Esophagus muscularis mucosa (tissue), 4 donors: ENCODE measurements at regions not wholly inside any gene's neighbourhood (a gene's known extent, or its start where the extent isn't known, plus 50 kb on each side); places are given as distances from the start of the nearest gene placed in this dataset.
"Not testable (repeated sequence)": the region's sequence is repeated elsewhere in the genome, so short reads cannot be mapped to it uniquely, and the experiment has no call there.

ENCODE experiments used
- DNase-seq: peaks from one replicate; pipeline ENCODE4 v3.0.0-alpha.2; 2017; ENCODE audit errors: extremely low spot score
- H3K27ac ChIP-seq, 4 donors: fragments of 200-600 bp; sonication (generic); replicated peaks in 1 of 4; 1 replicate in 3 of 4; 2 replicates in 1 of 4; pipeline ENCODE4 v1.5.1; 2016 to 2019; ENCODE audit warnings: mild to moderate bottlenecking in 1 of 4
- H3K27me3 ChIP-seq, 4 donors: fragments of 200-600 bp; sonication (generic); one replicate each; pipeline versions ENCODE4 v1.5.1 to v1.6.0; 2016 to 2019
- H3K36me3 ChIP-seq, 4 donors: fragments of 200-600 bp; sonication (generic); one replicate each; pipeline ENCODE4 v1.5.1; 2016 to 2019
- H3K4me1 ChIP-seq, 4 donors: fragments of 200-600 bp; sonication (generic); one replicate each; pipeline ENCODE4 v1.5.1; 2016 to 2019
- H3K4me3 ChIP-seq, 4 donors: fragments of 200-600 bp; sonication (generic); 1 replicate in 2 of 4; 2 replicates in 2 of 4; pipeline ENCODE4 v1.5.1; 2016 to 2019; ENCODE audit warnings: mild to moderate bottlenecking in 4 of 4, moderate library complexity in 1 of 4
- H3K9me3 ChIP-seq, 4 donors: fragments of 200-600 bp; sonication (generic); 1 replicate in 3 of 4; 2 replicates in 1 of 4; pipeline ENCODE4 v1.5.1; 2016 to 2019
- CTCF ChIP-seq, 3 experiments: fragments of 200-600 bp in 2 of 3; fragments of 450-650 bp in 1 of 3; sonication (generic) in 2 of 3; IDR thresholded peaks; one replicate each; pipeline ENCODE4 v1.5.1; 2017 to 2019; ENCODE audit warnings: antibody characterized with exemption in 3 of 3, mild to moderate bottlenecking in 2 of 3, moderate library complexity in 1 of 3
- EP300 ChIP-seq: sonication (generic); formaldehyde crosslinking; IDR thresholded peaks from one replicate; pipeline ENCODE4 v1.6.1; 2017; ENCODE audit warnings: antibody characterized with exemption
- POLR2A ChIP-seq: fragments of 450-650 bp; IDR thresholded peaks from one replicate; pipeline ENCODE4 v1.6.1; 2017; ENCODE audit warnings: antibody characterized with exemption, moderate library complexity, mild to moderate bottlenecking, low read depth
- POLR2AphosphoS5 ChIP-seq, 2 donors: sonication (generic); formaldehyde crosslinking; IDR thresholded peaks; one replicate each; pipeline ENCODE4 v1.6.1; 2017; ENCODE audit warnings: antibody characterized with exemption in 2 of 2
- WGBS: methylation state at CpG from one replicate; pipeline ENCODE4 v1.1.5; 2018; 5-methylcytosine and 5-hydroxymethylcytosine counted together
- intact Hi-C: fragments of 100-400 bp; cut with DNase I; formaldehyde crosslinking; loops from one replicate; pipeline ENCODE4 v1.15.1; 2023

- no peak for TF ChIP-seq POLR2A
- no peak for TF ChIP-seq CTCF (IDR thresholded peaks at IDR 0.05)
- TF ChIP-seq POLR2AphosphoS5 (IDR thresholded peaks at IDR 0.05): no peak
- no peak for TF ChIP-seq EP300
- Histone ChIP-seq H3K9me3 (no peaks in the 10 kb centered on the region), H3K4me1 (no peaks in the 10 kb centered on the region), H3K27ac (no peak overlapping the region), H3K36me3 (no peaks in the 10 kb centered on the region), H3K4me3 (no peak overlapping the region), H3K27me3 (no peaks in the 10 kb centered on the region)
- intact Hi-C loops: no loop called here
- WGBS: 71% methylated on average over 5 of the region's 5 CpGs
- peak; percentile 77 for DNase-seq
Measured at GRCh38 chr10:25104441-25104840, 70.4 kb upstream of the GPR158 start.

DNA sequence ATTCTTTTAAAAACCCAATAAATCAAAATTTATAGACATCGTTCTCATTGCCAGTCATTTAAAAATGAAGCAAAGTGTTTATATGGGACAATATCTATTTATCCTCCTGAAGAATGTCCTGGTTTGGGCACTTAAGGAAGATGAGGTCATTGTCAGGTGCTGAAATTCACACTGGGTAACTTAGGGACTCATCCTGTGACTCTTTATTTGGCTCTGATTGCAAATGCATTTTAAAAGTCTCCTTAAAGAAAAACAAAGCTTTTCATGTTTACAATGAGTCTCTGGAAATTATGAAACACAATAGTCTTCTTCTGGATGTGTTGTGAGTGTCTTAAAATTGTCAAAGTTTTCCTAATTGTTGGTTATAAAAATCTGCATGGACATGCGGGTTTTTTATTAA is 69.5 kb upstream of the GPR158 start:
- no peaks in the 10 kb centered on the region for H3K27me3 ChIP-seq
- H3K4me3 ChIP-seq: no peak overlapping the region
- no peak for TF ChIP-seq POLR2A
- no peak for TF ChIP-seq EP300
- no peak for TF ChIP-seq POLR2AphosphoS5 (IDR thresholded peaks at IDR 0.05)
- TF ChIP-seq CTCF (IDR thresholded peaks at IDR 0.05): no peak
- no peak overlapping the region for H3K27ac ChIP-seq
- intact Hi-C loops: no loop called here
- WGBS: 78% methylated on average over 2 of the region's 2 CpGs
- H3K36me3 ChIP-seq: no peaks in the 10 kb centered on the region
- no peaks in the 10 kb centered on the region for H3K9me3 ChIP-seq
- no peaks in the 10 kb centered on the region for H3K4me1 ChIP-seq
- DNase-seq: no peak

DNA sequence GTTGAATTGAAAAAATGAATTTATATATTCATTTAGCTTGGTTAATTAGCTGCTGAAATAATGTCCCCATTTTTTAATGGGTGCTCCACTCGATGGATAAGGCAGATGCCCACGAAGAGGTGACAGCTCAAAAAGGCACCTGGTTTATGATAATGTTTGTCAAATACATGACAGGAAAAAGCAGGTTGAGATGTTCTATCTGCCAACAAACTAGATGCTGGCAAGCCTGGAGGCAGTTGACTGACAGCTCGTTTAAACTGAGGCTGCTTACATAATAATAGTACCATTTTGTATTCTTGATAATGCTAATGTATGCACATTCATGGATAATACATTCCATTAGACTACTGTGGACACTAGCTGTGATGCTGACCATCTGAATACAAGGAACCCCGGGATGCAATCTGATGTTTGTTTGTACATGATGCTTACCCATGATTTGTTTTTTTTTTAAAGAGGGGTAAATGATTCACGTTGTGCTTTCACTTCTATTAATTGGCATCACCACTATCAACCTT is 69.0 kb upstream of the GPR158 start:
- H3K36me3 ChIP-seq: no peaks in the 10 kb centered on the region
- no peak overlapping the region for H3K27ac ChIP-seq
- intact Hi-C loops: no loop called here
- no peaks in the 10 kb centered on the region for H3K27me3 ChIP-seq
- WGBS: 34% methylated on average over 5 of the region's 5 CpGs
- TF ChIP-seq POLR2A (no peak), EP300 (no peak), CTCF (IDR thresholded peaks at IDR 0.05) (no peak), POLR2AphosphoS5 (IDR thresholded peaks at IDR 0.05) (no peak)
- H3K4me3 ChIP-seq: no peak overlapping the region
- no peaks in the 10 kb centered on the region for H3K4me1 ChIP-seq
- no peaks in the 10 kb centered on the region for H3K9me3 ChIP-seq
- DNase-seq: peak; percentile 53

DNA sequence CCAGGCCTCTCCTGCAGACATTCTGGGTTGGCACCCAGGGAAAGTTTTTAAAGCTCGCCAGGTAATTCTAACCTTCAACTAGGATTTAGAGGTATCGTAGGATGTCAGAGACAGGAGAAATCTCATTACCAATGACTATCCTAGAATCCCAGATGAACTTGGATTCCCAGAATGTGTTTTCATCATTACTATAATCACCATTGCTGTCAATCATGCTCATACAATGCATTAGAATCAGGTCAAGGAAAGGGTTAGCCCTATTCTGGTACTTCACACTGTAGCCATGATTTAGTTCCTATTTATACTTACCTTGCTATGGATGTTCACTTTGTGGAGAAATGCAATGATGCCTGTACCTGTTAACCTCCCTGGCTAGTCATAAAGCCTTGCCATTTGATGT is 67.0 kb upstream of the GPR158 start:
- WGBS: 86% methylated on average over 2 of the region's 2 CpGs

GRCh38 chr10:25109896-25110295 is 64.9 kb upstream of the GPR158 start:
- not testable (repeated sequence) for H3K36me3 ChIP-seq, H3K9me3 ChIP-seq, H3K4me3 ChIP-seq, H3K27ac ChIP-seq, DNase-seq, H3K4me1 ChIP-seq, H3K27me3 ChIP-seq
- 94% methylated on average over 7 of the region's 7 CpGs for WGBS
- intact Hi-C loops: loop anchor here (5.0 kb wide), 1 partner anchor 117 kb away; no protein-coding TSS in a partner anchor

More for the DNA sequence above, 67.0 kb upstream of the GPR158 start:
- Histone ChIP-seq H3K4me3 (no peak overlapping the region), H3K9me3 (no peaks in the 10 kb centered on the region), H3K27ac (no peak overlapping the region), H3K4me1 (no peaks in the 10 kb centered on the region), H3K27me3 (no peaks in the 10 kb centered on the region), H3K36me3 (no peaks in the 10 kb centered on the region)
- no peak for DNase-seq
- intact Hi-C loops: no loop called here
- TF ChIP-seq POLR2A (no peak), EP300 (no peak), POLR2AphosphoS5 (IDR thresholded peaks at IDR 0.05) (no peak), CTCF (IDR thresholded peaks at IDR 0.05) (no peak)
